ENCODE measurements at regions not wholly inside any gene's neighbourhood (a gene's known extent, or its start where the extent isn't known, plus 50 kb on each side); places are given as distances from the start of the nearest gene placed in this dataset.
"Not testable (repeated sequence)": the region's sequence is repeated elsewhere in the genome, so short reads cannot be mapped to it uniquely, and the experiment has no call there.

- DNase-seq (ENCODE audit: low read depth in 2 of 2), result not testable (repeated sequence)
These were observed 211.3 kb downstream of the CCDC74A start for GRCh38 chr2:131738996-131739434.

- no peak for DNase-seq (ENCODE audit: low read depth in 2 of 2)
These were observed 226.2 kb downstream of the CCDC74A start for GRCh38 chr2:131753640-131754561.

GRCh38 chr2:131754929-131755720 is 227.4 kb downstream of the CCDC74A start:
- no peak for DNase-seq (ENCODE audit: low read depth in 2 of 2)

- DNase-seq (ENCODE audit: low read depth in 2 of 2), result no peak
These were observed 228.6 kb downstream of the CCDC74A start for GRCh38 chr2:131756141-131756907.

GRCh38 chr2:131758941-131759340 is 231.3 kb downstream of the CCDC74A start:
- DNase-seq (ENCODE audit: low read depth in 2 of 2), result not testable (repeated sequence)

- not testable (repeated sequence) for DNase-seq (ENCODE audit: low read depth in 2 of 2)
These were observed 247.4 kb downstream of the CCDC74A start for GRCh38 chr2:131774955-131775555.

GRCh38 chr2:131775903-131776506 is 248.3 kb downstream of the CCDC74A start:
- not testable (repeated sequence) for DNase-seq (ENCODE audit: low read depth in 2 of 2)

GRCh38 chr2:131780446-131780845 is 252.8 kb downstream of the CCDC74A start:
- DNase-seq (ENCODE audit: low read depth in 2 of 2), result not testable (repeated sequence)

- no peak for DNase-seq (ENCODE audit: low read depth in 2 of 2)
These were observed 273.6 kb downstream of the CCDC74A start for GRCh38 chr2:131801210-131801744.

- peak; percentile 48 to 63 for DNase-seq (ENCODE audit: low read depth in 2 of 2)
These were observed 274.2 kb downstream of the CCDC74A start for GRCh38 chr2:131801745-131802350.

GRCh38 chr2:131802351-131802836 is 274.7 kb downstream of the CCDC74A start:
- peak in 1 of 2 donors; percentile 15 for DNase-seq (ENCODE audit: low read depth in 2 of 2)

- DNase-seq (ENCODE audit: low read depth in 2 of 2), result not testable (repeated sequence)
These were observed 275.5 kb downstream of the CCDC74A start for GRCh38 chr2:131803237-131803636.

GRCh38 chr2:131812605-131813004 is 284.9 kb downstream of the CCDC74A start:
- not testable (repeated sequence) for DNase-seq (ENCODE audit: low read depth in 2 of 2)

GRCh38 chr2:131813378-131813777 is 285.7 kb downstream of the CCDC74A start:
- DNase-seq (ENCODE audit: low read depth in 2 of 2), result not testable (repeated sequence)

- DNase-seq (ENCODE audit: low read depth in 2 of 2), result not testable (repeated sequence)
These were observed 290.7 kb downstream of the CCDC74A start for GRCh38 chr2:131818267-131818973.

- not testable (repeated sequence) for DNase-seq (ENCODE audit: low read depth in 2 of 2)
These were observed 294.6 kb downstream of the CCDC74A start for GRCh38 chr2:131822237-131822721.

GRCh38 chr2:131823058-131823457 is 295.4 kb downstream of the CCDC74A start:
- not testable (repeated sequence) for DNase-seq (ENCODE audit: low read depth in 2 of 2)

- not testable (repeated sequence) for DNase-seq (ENCODE audit: low read depth in 2 of 2)
These were observed 297.3 kb downstream of the CCDC74A start for GRCh38 chr2:131824986-131825385.
